MV-4-11 (cell line): ENCODE measurements at regions not wholly inside any gene's neighbourhood (a gene's known extent, or its start where the extent isn't known, plus 50 kb on each side); places are given as distances from the start of the nearest gene placed in this dataset.

Experiments
- DNase-seq: peaks from one replicate; lab custom pipeline; 2025; lab: John Stamatoyannopoulos, UW

- DNase-seq = no peak
These were observed 94.6 kb downstream of the ZPLD1 start for GRCh38 chr3:102529452-102529851.

- no peak for DNase-seq
These were observed 95.8 kb downstream of the ZPLD1 start for GRCh38 chr3:102530415-102531181.

- DNase-seq = no peak
These were observed 96.9 kb downstream of the ZPLD1 start for GRCh38 chr3:102531686-102532085.

- DNase-seq = peak; percentile 90
These were observed 98.1 kb downstream of the ZPLD1 start for GRCh38 chr3:102532901-102533300.

- peak; percentile 23 for DNase-seq
These were observed 99.0 kb downstream of the ZPLD1 start for GRCh38 chr3:102533784-102534183.

- peak; percentile 49 for DNase-seq
These were observed 101.6 kb downstream of the ZPLD1 start for GRCh38 chr3:102536456-102536855.

GRCh38 chr3:102537123-102537522, 102.3 kb downstream of the ZPLD1 start:
- DNase-seq = no peak

- DNase-seq = no peak
These were observed 109.9 kb downstream of the ZPLD1 start for GRCh38 chr3:102544741-102545140.

GRCh38 chr3:102545276-102545675, 110.5 kb downstream of the ZPLD1 start:
- DNase-seq = no peak

- no peak for DNase-seq
These were observed 119.1 kb downstream of the ZPLD1 start for GRCh38 chr3:102553876-102554275.

- no peak for DNase-seq
These were observed 135.7 kb downstream of the ZPLD1 start for GRCh38 chr3:102570511-102570910.

- no peak for DNase-seq
These were observed 136.2 kb downstream of the ZPLD1 start for GRCh38 chr3:102571006-102571405.

- DNase-seq = no peak
These were observed 137.0 kb downstream of the ZPLD1 start for GRCh38 chr3:102571720-102572384.

- DNase-seq = no peak
These were observed 138.7 kb downstream of the ZPLD1 start for GRCh38 chr3:102573483-102574028.

GRCh38 chr3:102574355-102574754, 139.5 kb downstream of the ZPLD1 start:
- no peak for DNase-seq

GRCh38 chr3:102576651-102577050, 141.8 kb downstream of the ZPLD1 start:
- no peak for DNase-seq

- DNase-seq = peak; percentile 72
These were observed 142.4 kb downstream of the ZPLD1 start for GRCh38 chr3:102577082-102577789.

GRCh38 chr3:102580760-102581159, 145.9 kb downstream of the ZPLD1 start:
- DNase-seq = peak; percentile 23

GRCh38 chr3:102586485-102586884, 151.7 kb downstream of the ZPLD1 start:
- DNase-seq = no peak

GRCh38 chr3:102593812-102594602, 159.2 kb downstream of the ZPLD1 start:
- no peak for DNase-seq

- no peak for DNase-seq
These were observed 160.2 kb downstream of the ZPLD1 start for GRCh38 chr3:102595057-102595456.
